ENCODE measurements at regions not wholly inside any gene's neighbourhood (a gene's known extent, or its start where the extent isn't known, plus 50 kb on each side); places are given as distances from the start of the nearest gene placed in this dataset.

DNA sequence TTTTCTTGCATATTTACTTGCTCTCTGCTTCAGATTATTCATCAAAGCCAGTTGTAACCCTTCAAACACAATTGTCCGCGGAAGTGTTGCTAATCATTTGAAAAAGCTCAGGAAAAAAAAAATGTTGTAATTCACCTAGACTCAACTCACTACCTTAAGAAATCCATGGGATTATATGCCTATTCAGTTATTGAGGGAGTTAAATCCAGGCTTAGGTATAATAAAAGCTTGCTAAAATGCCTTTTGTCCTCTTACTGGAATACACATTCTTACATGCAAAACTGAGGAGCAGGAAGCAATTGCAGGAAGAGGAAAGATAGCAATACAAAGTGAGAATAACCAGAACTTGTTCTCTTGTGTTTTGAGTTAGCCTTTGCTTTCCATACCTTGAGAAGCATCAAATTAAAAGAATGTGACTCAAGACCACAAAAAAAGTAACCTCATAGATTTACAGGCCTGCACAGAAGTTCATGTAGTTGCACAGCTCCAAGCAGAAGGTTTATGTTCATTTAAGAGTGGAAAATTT, 91.4 kb upstream of the FAM241A start:
- no peak overlapping the region for H3K4me3 ChIP-seq (ENCODE audit: low read depth, low read length)
- no peaks in the 10 kb centered on the region for H3K9me3 ChIP-seq (ENCODE audit: severe bottlenecking)
- H3K27ac ChIP-seq: no peak overlapping the region
- no peak for DNase-seq
- TF ChIP-seq, protein P1, sequence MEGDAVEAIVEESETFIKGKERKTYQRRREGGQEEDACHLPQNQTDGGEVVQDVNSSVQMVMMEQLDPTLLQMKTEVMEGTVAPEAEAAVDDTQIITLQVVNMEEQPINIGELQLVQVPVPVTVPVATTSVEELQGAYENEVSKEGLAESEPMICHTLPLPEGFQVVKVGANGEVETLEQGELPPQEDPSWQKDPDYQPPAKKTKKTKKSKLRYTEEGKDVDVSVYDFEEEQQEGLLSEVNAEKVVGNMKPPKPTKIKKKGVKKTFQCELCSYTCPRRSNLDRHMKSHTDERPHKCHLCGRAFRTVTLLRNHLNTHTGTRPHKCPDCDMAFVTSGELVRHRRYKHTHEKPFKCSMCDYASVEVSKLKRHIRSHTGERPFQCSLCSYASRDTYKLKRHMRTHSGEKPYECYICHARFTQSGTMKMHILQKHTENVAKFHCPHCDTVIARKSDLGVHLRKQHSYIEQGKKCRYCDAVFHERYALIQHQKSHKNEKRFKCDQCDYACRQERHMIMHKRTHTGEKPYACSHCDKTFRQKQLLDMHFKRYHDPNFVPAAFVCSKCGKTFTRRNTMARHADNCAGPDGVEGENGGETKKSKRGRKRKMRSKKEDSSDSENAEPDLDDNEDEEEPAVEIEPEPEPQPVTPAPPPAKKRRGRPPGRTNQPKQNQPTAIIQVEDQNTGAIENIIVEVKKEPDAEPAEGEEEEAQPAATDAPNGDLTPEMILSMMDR (IDR thresholded peaks at IDR 0.05; ENCODE audit: low read depth, low read length): no peak
- peaks cover 3% of the 10 kb centered on the region; the same call in 1 of the 2 replicates for H3K36me3 ChIP-seq
- H3K27me3 ChIP-seq (ENCODE audit: insufficient read depth, low read depth, severe bottlenecking): no peaks in the 10 kb centered on the region

DNA sequence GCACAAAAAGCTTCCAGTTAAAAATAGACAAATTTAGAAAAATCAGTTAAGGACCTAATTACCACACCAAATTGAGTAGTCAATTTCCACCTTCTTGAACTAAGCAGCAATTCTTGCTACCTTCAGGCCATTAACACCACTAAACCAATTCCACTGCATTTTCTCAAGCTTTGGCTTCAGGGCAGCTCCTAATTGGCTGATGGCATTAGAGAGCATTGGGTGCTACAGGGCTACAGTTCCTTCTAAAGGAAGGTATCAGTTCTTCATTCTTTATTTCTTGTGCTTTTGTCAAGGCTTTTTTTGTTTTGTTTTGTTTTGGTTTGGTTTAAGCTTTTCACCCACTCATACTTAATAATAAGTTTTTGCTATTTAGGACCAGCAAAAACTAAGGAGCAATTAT, 90.2 kb upstream of the FAM241A start:
- Histone ChIP-seq H3K4me3 (ENCODE audit: low read depth, low read length) (no peak overlapping the region), H3K9me3 (ENCODE audit: severe bottlenecking) (no peaks in the 10 kb centered on the region), H3K36me3 (peaks cover 3% of the 10 kb centered on the region; the same call in 1 of the 2 replicates), H3K27me3 (ENCODE audit: insufficient read depth, low read depth, severe bottlenecking) (no peaks in the 10 kb centered on the region), H3K27ac (no peak overlapping the region)
- TF ChIP-seq, protein P1 (IDR thresholded peaks at IDR 0.05; ENCODE audit: low read depth, low read length): no peak
- DNase-seq: no peak

DNA sequence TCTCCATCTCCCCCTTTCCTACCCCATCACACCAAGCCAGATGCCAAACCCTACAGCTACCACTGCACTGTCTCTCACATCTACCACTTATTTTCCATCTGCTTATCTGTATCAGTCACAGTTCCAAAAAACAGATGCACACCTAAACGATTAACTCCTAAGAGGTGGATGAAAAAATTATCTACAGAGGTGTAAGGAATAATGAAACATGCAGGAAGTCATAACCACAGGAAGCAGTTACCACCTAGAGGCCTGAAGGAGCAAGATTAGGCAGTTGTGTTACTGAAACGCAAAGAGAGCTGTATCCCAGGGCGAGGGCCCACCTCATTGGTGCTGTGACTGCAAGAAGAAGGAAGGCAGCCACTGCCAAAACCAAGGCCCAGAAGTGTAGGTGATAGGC, 87.8 kb upstream of the FAM241A start:
- Histone ChIP-seq H3K27ac (no peak overlapping the region), H3K4me3 (ENCODE audit: low read depth, low read length) (no peak overlapping the region), H3K27me3 (ENCODE audit: insufficient read depth, low read depth, severe bottlenecking) (no peaks in the 10 kb centered on the region), H3K9me3 (ENCODE audit: severe bottlenecking) (no peaks in the 10 kb centered on the region), H3K36me3 (peaks cover 3% of the 10 kb centered on the region; the same call in 1 of the 2 replicates)
- TF ChIP-seq, protein P1 (IDR thresholded peaks at IDR 0.05; ENCODE audit: low read depth, low read length): no peak
- DNase-seq: no peak

DNA sequence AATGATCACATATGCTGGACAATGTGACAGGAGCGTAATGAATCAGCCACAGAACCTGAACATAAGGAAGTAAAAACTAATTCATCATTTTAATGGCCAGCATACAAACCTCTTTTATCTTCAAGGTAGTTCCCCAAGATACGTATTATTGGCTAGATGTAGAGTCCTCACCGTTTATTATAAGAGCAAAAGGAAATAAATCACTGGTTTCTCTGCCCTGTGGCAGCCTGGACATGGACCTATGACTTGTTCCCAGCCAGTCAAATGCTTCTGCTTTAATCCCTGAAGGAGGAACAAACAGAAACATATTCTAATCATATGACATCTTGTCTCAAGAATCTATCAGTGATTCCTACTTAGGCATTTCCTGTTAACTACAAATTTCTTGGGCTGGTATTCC, 86.8 kb upstream of the FAM241A start:
- H3K36me3 ChIP-seq: no peaks in the 10 kb centered on the region
- no peaks in the 10 kb centered on the region for H3K27me3 ChIP-seq (ENCODE audit: insufficient read depth, low read depth, severe bottlenecking)

DNA sequence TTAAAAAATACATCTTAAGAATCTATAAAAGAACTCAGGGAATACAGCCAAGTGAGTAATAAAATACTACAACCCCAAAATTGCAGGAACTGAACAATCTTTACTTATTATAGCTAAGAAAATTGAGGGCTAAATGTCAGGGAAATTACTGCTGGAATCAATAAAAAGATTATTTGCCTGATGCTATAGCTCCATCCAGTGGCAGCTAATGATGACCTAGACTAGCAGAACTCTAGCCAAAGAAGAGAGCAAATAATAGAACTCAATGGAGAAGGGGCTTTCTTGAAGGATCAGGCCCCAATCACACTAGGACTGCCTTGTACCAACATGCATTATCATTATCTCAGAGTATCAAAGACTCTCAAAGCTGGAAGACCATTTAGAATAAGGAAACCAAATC, 85.0 kb upstream of the FAM241A start:
- no peaks in the 10 kb centered on the region for H3K36me3 ChIP-seq
- no peaks in the 10 kb centered on the region for H3K27me3 ChIP-seq (ENCODE audit: insufficient read depth, low read depth, severe bottlenecking)
- H3K4me3 ChIP-seq (ENCODE audit: low read depth, low read length): no peak overlapping the region
- no peak overlapping the region for H3K27ac ChIP-seq
- TF ChIP-seq, protein P1 (IDR thresholded peaks at IDR 0.05; ENCODE audit: low read depth, low read length): peak; percentile 58
- no peaks in the 10 kb centered on the region for H3K9me3 ChIP-seq (ENCODE audit: severe bottlenecking)
- peak; percentile 32 for DNase-seq

More for the DNA sequence above, 86.8 kb upstream of the FAM241A start:
- no peaks in the 10 kb centered on the region for H3K9me3 ChIP-seq (ENCODE audit: severe bottlenecking)
- no peak overlapping the region for H3K4me3 ChIP-seq (ENCODE audit: low read depth, low read length)
- no peak overlapping the region for H3K27ac ChIP-seq
- TF ChIP-seq, protein P1 (IDR thresholded peaks at IDR 0.05; ENCODE audit: low read depth, low read length): no peak
- DNase-seq: no peak

DNA sequence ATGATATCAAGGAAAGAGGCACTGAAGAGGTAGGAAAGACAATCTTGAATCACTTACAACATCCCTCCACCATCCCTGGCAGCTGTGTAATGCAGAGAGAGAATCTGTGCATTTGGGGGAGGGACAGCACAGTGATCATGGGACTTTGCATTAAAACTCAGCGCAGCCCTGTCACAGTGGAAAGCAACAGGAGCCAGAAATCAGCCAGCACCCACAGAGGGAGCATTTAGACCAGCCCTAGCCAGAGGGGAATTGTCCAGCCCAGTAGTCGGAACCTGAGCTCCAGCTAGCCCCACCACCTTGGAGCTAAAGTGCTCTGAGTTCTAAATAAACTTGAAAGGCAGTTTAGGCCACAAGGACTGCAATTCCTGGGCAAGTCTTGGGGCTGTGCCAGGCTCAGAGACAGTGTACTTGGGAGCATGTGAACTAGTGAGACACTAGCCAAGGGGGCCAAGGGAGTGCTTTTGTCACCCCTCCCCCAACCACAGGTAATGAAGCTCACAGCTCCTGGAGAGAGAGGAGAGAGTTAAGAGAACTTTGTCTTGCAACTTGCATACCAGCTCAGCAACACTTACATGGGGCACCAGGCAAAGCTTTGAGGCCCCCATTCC, 83.9 kb upstream of the FAM241A start:
- TF ChIP-seq, protein P1 (IDR thresholded peaks at IDR 0.05; ENCODE audit: low read depth, low read length): no peak
- H3K36me3 ChIP-seq: no peaks in the 10 kb centered on the region
- DNase-seq: no peak
- no peaks in the 10 kb centered on the region for H3K27me3 ChIP-seq (ENCODE audit: insufficient read depth, low read depth, severe bottlenecking)
- no peak overlapping the region for H3K27ac ChIP-seq
- no peak overlapping the region for H3K4me3 ChIP-seq (ENCODE audit: low read depth, low read length)
- no peaks in the 10 kb centered on the region for H3K9me3 ChIP-seq (ENCODE audit: severe bottlenecking)

Data from WERI-Rb-1 (cell line).